Astrocyte (in vitro differentiated cells and primary cell): ENCODE measurements at regions not wholly inside any gene's neighbourhood (a gene's known extent, or its start where the extent isn't known, plus 50 kb on each side); places are given as distances from the start of the nearest gene placed in this dataset.

ENCODE experiments used
- CTCF ChIP-seq: IDR thresholded peaks from 2 replicates; pipeline ENCODE4 v1.5.1; 2011; ENCODE audit warnings: low read depth, mild to moderate bottlenecking, inconsistent platforms, low read length, moderate library complexity; ENCODE audit not compliant: insufficient read depth
- EZH2 ChIP-seq: IDR thresholded peaks from 2 replicates; pipeline ENCODE4 v1.6.1; 2012; ENCODE audit warnings: mild to moderate bottlenecking, low read length, inconsistent platforms; ENCODE audit not compliant: insufficient read depth

DNA sequence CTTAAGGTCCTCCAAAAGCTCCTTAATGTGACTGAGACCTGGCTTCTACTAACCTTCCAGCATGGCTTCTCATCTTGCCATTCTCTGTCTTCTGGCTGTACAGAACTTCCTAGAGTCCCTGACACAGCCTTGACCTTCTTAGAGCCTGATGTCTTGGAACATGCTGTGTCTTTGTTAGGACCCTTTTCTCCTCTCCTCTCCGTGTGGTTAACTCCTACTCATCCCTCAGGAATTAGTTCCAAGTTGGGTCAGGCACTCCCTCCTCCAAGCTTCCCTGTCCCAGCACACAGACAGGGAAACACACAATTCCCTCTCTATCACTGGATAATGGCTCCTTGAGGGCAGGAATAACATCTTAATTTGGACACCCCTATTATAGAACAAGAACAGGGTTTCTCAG lies 275.4 kb upstream of the USP24 start:
- TF ChIP-seq CTCF (no peak), EZH2 (no peak)
